Mesendoderm (in vitro differentiated cells): ENCODE measurements at regions not wholly inside any gene's neighbourhood (a gene's known extent, or its start where the extent isn't known, plus 50 kb on each side); places are given as distances from the start of the nearest gene placed in this dataset.

Experiments
- DNase-seq: peaks from one replicate; pipeline ENCODE4 v3.0.0; 2013
- H2AK5ac ChIP-seq: 2 replicates; pipeline ENCODE4 v1.6.1; 2013; ENCODE audit warnings: low read length, inconsistent platforms
- H2BK120ac ChIP-seq: 2 replicates; pipeline ENCODE4 v1.6.1; 2013; ENCODE audit warnings: low read depth, mild to moderate bottlenecking, low read length, moderate library complexity, mixed read lengths
- H2BK15ac ChIP-seq: replicated peaks from 2 replicates; pipeline ENCODE4 v1.6.1; 2013; ENCODE audit warnings: low read depth, mild to moderate bottlenecking, moderate library complexity
- H2BK5ac ChIP-seq: 2 replicates; pipeline ENCODE4 v1.6.1; 2013; ENCODE audit warnings: low read length, inconsistent platforms
- H3K18ac ChIP-seq: 2 replicates; pipeline ENCODE4 v1.6.1; 2013; ENCODE audit warnings: mild to moderate bottlenecking, low read length, mixed read lengths
- H3K23ac ChIP-seq: one replicate; pipeline ENCODE4 v1.6.1; 2013; ENCODE audit warnings: low read length
- H3K27ac ChIP-seq: 2 replicates; pipeline ENCODE4 v1.5.1; 2013; ENCODE audit warnings: low read depth, mild to moderate bottlenecking, inconsistent platforms, low read length, moderate library complexity
- H3K27me3 ChIP-seq: 2 replicates; pipeline ENCODE4 v1.6.1; 2013; ENCODE audit warnings: low read length, control low read depth, mild to moderate bottlenecking, inconsistent platforms; ENCODE audit not compliant: insufficient read depth, poor library complexity
- H3K36me3 ChIP-seq: 2 replicates; pipeline ENCODE4 v1.6.1; 2013; ENCODE audit warnings: low read length, inconsistent platforms; ENCODE audit not compliant: control insufficient read depth, insufficient read depth
- H3K4ac ChIP-seq: one replicate; pipeline ENCODE4 v1.6.1; 2013; ENCODE audit warnings: low read depth, mild to moderate bottlenecking, low read length, moderate library complexity
- H3K4me1 ChIP-seq: 2 replicates; pipeline ENCODE4 v1.6.1; 2013; ENCODE audit warnings: low read depth, low read length, inconsistent platforms; ENCODE audit not compliant: control insufficient read depth
- H3K4me2 ChIP-seq: 2 replicates; pipeline ENCODE4 v1.6.1; 2013; ENCODE audit warnings: low read length
- H3K4me3 ChIP-seq: 2 replicates; pipeline ENCODE4 v1.5.1; 2013; ENCODE audit warnings: mild to moderate bottlenecking, low read length
- H3K56ac ChIP-seq: one replicate; pipeline ENCODE4 v1.6.1; 2013; ENCODE audit warnings: low read length
- H3K79me1 ChIP-seq: 2 replicates; pipeline ENCODE4 v1.6.1; 2013; ENCODE audit warnings: low read length, inconsistent platforms
- H3K79me2 ChIP-seq: 2 replicates; pipeline ENCODE4 v1.6.1; 2013; ENCODE audit warnings: mild to moderate bottlenecking, low read length; ENCODE audit not compliant: control insufficient read depth, insufficient read depth
- H3K9ac ChIP-seq: 2 replicates; pipeline ENCODE4 v1.6.1; 2013; ENCODE audit warnings: low read length, inconsistent platforms
- H4K5ac ChIP-seq: one replicate; pipeline ENCODE4 v1.6.1; 2013; ENCODE audit warnings: low read length
- H4K8ac ChIP-seq: one replicate; pipeline ENCODE4 v1.6.1; 2013; ENCODE audit warnings: low read depth, mild to moderate bottlenecking, control low read depth, low read length, moderate library complexity
- WGBS: extraction: QIAGEN DNeasy Blood & Tissue Kit; methylation state at CpG from one replicate; pipeline ENCODE4 v1.1.7; 2013; ENCODE audit warnings: low lambda C conversion rate, missing lambda C conversion rate; ENCODE audit not compliant: insufficient coverage; ENCODE audit errors: extremely low coverage; 5-methylcytosine and 5-hydroxymethylcytosine counted together

DNA sequence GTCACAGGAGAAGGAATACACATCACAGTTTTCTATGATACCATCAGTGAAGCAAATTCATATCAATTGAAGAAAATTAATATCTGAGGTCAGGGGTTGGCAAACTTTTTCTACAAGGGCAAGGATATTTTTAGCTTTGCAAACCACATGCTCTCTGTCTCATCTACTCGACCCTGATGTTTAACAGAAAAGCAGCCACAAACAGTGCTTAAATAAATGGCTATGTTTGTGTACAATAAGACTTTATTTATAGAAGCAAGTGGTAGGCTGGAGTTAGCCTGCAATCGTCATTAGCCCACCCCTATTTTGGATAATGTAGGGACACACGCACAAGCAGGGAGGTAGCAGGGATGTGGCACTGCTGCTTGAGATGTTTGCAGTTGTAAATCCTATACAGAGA, 251.4 kb downstream of the CETN3 start:
- Histone ChIP-seq H3K4ac (no peak overlapping the region), H3K4me2 (no peak overlapping the region), H3K4me1 (peaks cover 2% of the 10 kb centered on the region), H3K36me3 (no peaks in the 10 kb centered on the region), H3K27ac (no peak overlapping the region), H2BK120ac (no peak overlapping the region), H3K27me3 (no peaks in the 10 kb centered on the region), H2AK5ac (no peak overlapping the region), H3K18ac (no peak overlapping the region), H3K79me1 (no peaks in the 10 kb centered on the region), H4K5ac (no peak overlapping the region), H2BK15ac (no peak overlapping the region), H4K8ac (no peak overlapping the region), H3K56ac (no peak overlapping the region), H3K9ac (no peak overlapping the region), H2BK5ac (no peak overlapping the region), H3K4me3 (no peak overlapping the region), H3K23ac (no peak overlapping the region), H3K79me2 (no peaks in the 10 kb centered on the region)
- WGBS, result no CpG with 5 or more reads among the region's 3 CpGs
- DNase-seq, result no peak

- Histone ChIP-seq H3K4me1 (no peaks in the 10 kb centered on the region), H3K23ac (no peak overlapping the region), H3K4me3 (no peak overlapping the region), H4K8ac (no peak overlapping the region), H3K79me2 (no peaks in the 10 kb centered on the region), H2BK15ac (no peak overlapping the region), H2BK5ac (no peak overlapping the region), H3K56ac (no peak overlapping the region), H3K9ac (no peak overlapping the region), H4K5ac (no peak overlapping the region), H3K27ac (no peak overlapping the region), H2AK5ac (no peak overlapping the region), H3K4ac (no peak overlapping the region), H3K79me1 (no peaks in the 10 kb centered on the region), H3K18ac (no peak overlapping the region), H3K27me3 (no peaks in the 10 kb centered on the region), H3K36me3 (no peaks in the 10 kb centered on the region), H3K4me2 (no peak overlapping the region), H2BK120ac (no peak overlapping the region)
- no CpG with 5 or more reads among the region's 2 CpGs for WGBS
- no peak for DNase-seq
Measured at GRCh38 chr5:90153031-90153430, 256.5 kb downstream of the CETN3 start.

- Histone ChIP-seq H4K8ac (no peak overlapping the region), H2AK5ac (no peak overlapping the region), H3K4me2 (no peak overlapping the region), H2BK15ac (no peak overlapping the region), H3K36me3 (no peaks in the 10 kb centered on the region), H3K18ac (no peak overlapping the region), H2BK120ac (no peak overlapping the region), H4K5ac (no peak overlapping the region), H3K4ac (no peak overlapping the region), H2BK5ac (no peak overlapping the region), H3K9ac (no peak overlapping the region), H3K27ac (no peak overlapping the region), H3K27me3 (no peaks in the 10 kb centered on the region), H3K23ac (no peak overlapping the region), H3K79me1 (no peaks in the 10 kb centered on the region), H3K4me3 (no peak overlapping the region), H3K79me2 (no peaks in the 10 kb centered on the region), H3K56ac (no peak overlapping the region), H3K4me1 (no peaks in the 10 kb centered on the region)
- WGBS, result no CpG with 5 or more reads among the region's 6 CpGs
- no peak for DNase-seq
Measured at GRCh38 chr5:90144625-90145327, 264.8 kb downstream of the CETN3 start.

DNA sequence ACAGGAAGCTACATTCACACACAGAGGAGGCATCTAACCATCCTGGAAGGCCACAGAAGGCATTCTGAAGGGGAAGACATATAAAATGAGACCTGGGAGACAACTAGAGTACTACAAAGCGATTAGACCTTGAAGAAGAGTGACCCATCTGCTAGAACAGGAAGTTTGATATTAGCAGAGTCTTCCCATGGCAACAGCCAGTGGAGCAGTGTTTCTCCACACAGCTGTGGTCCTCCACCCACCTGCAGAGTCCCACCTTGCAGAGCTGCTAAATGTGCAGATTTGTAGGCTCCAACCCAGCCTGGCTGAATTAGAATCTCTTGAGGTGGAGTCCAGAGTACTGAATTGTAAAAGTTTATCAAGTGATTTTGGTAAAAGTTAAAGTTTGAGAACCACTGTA, 267.0 kb downstream of the CETN3 start:
- no peak overlapping the region for H3K23ac ChIP-seq
- no peaks in the 10 kb centered on the region for H3K4me1 ChIP-seq
- no peak overlapping the region for H3K4ac ChIP-seq
- DNase-seq, result no peak
- H3K9ac ChIP-seq, result no peak overlapping the region
- H3K36me3 ChIP-seq, result no peaks in the 10 kb centered on the region
- no peaks in the 10 kb centered on the region for H3K79me1 ChIP-seq
- no peak overlapping the region for H2BK15ac ChIP-seq
- H2BK5ac ChIP-seq, result no peak overlapping the region
- H3K4me3 ChIP-seq, result no peak overlapping the region
- WGBS, result no CpG with 5 or more reads among the region's 1 CpG
- no peak overlapping the region for H2BK120ac ChIP-seq
- no peaks in the 10 kb centered on the region for H3K79me2 ChIP-seq
- no peak overlapping the region for H3K27ac ChIP-seq
- H4K5ac ChIP-seq, result no peak overlapping the region
- no peak overlapping the region for H3K56ac ChIP-seq
- no peak overlapping the region for H3K18ac ChIP-seq
- H2AK5ac ChIP-seq, result no peak overlapping the region
- H3K4me2 ChIP-seq, result no peak overlapping the region
- no peaks in the 10 kb centered on the region for H3K27me3 ChIP-seq
- no peak overlapping the region for H4K8ac ChIP-seq

DNA sequence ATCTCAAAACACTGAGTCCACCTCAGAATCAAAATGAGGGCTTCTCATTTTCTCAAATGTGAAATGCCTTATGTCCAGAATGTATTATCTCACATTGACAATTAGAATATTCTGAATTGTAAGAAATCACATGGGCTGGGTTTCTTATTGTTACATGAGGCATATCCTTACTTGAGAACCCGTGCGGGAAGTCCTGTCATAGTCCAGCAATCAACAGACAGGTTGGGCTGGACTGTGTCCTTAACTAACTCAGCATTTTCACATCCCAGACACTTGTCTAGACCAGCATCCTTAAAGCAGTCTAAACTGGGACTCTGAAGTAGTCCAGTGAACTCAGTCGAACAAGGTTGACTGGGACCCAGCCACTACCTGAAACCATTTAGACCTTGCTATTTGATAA, 267.6 kb downstream of the CETN3 start:
- H3K9ac ChIP-seq, result no peak overlapping the region

GRCh38 chr5:90136952-90137528, 272.5 kb downstream of the CETN3 start:
- no peak overlapping the region for H2BK120ac ChIP-seq
- H4K8ac ChIP-seq, result no peak overlapping the region
- no peak overlapping the region for H3K56ac ChIP-seq
- no peak overlapping the region for H4K5ac ChIP-seq
- no peak for DNase-seq
- H3K27me3 ChIP-seq, result no peaks in the 10 kb centered on the region
- no peaks in the 10 kb centered on the region for H3K79me1 ChIP-seq
- no peaks in the 10 kb centered on the region for H3K36me3 ChIP-seq
- WGBS, result no CpG with 5 or more reads among the region's 10 CpGs
- no peak overlapping the region for H3K23ac ChIP-seq
- no peak overlapping the region for H2AK5ac ChIP-seq
- H3K79me2 ChIP-seq, result no peaks in the 10 kb centered on the region
- H3K4me3 ChIP-seq, result no peak overlapping the region
- no peak overlapping the region for H3K4me2 ChIP-seq
- no peak overlapping the region for H3K4ac ChIP-seq
- no peak overlapping the region for H2BK5ac ChIP-seq
- no peak overlapping the region for H3K9ac ChIP-seq
- no peak overlapping the region for H2BK15ac ChIP-seq
- no peaks in the 10 kb centered on the region for H3K4me1 ChIP-seq
- H3K27ac ChIP-seq, result no peak overlapping the region
- H3K18ac ChIP-seq, result no peak overlapping the region

More for the DNA sequence above, 267.6 kb downstream of the CETN3 start:
- no CpG with 5 or more reads among the region's 3 CpGs for WGBS
- Histone ChIP-seq H3K36me3 (no peaks in the 10 kb centered on the region), H2BK5ac (no peak overlapping the region), H3K18ac (no peak overlapping the region), H4K5ac (no peak overlapping the region), H3K4me1 (no peaks in the 10 kb centered on the region), H3K4me3 (no peak overlapping the region), H2AK5ac (no peak overlapping the region), H3K4me2 (no peak overlapping the region), H3K27ac (no peak overlapping the region), H2BK15ac (no peak overlapping the region), H3K27me3 (no peaks in the 10 kb centered on the region), H4K8ac (no peak overlapping the region), H2BK120ac (no peak overlapping the region), H3K4ac (no peak overlapping the region), H3K23ac (no peak overlapping the region), H3K56ac (no peak overlapping the region), H3K79me2 (no peaks in the 10 kb centered on the region), H3K79me1 (no peaks in the 10 kb centered on the region)
- DNase-seq, result no peak
